Ascending aorta (tissue), 2 donors: ENCODE measurements at regions not wholly inside any gene's neighbourhood (a gene's known extent, or its start where the extent isn't known, plus 50 kb on each side); places are given as distances from the start of the nearest gene placed in this dataset.

Experiments used
- DNase-seq, 2 donors: peaks; one replicate each; pipeline ENCODE4 v3.0.0-alpha.2; 2019; ENCODE audit warnings: low spot score in 2 of 2
- H3K27ac ChIP-seq, 2 donors: fragments of 200-600 bp; sonication (generic); one replicate each; pipeline ENCODE4 v1.5.1; 2016 to 2017; ENCODE audit warnings: mild to moderate bottlenecking in 1 of 2
- H3K27me3 ChIP-seq: fragments of 200-600 bp; sonication (generic); one replicate; pipeline ENCODE4 v1.5.1; 2017
- H3K36me3 ChIP-seq, 2 donors: fragments of 200-600 bp; sonication (generic); one replicate each; pipeline ENCODE4 v1.5.1; 2016
- H3K4me1 ChIP-seq, 2 donors: fragments of 200-600 bp; sonication (generic); one replicate each; pipeline ENCODE4 v1.5.1; 2016 to 2017; ENCODE audit warnings: mild to moderate bottlenecking in 1 of 2
- H3K4me3 ChIP-seq, 2 donors: fragments of 200-600 bp; sonication (generic); one replicate each; pipeline ENCODE4 v1.5.1; 2016 to 2017; ENCODE audit warnings: mild to moderate bottlenecking in 1 of 2
- H3K9me3 ChIP-seq, 2 donors: fragments of 200-600 bp; sonication (generic); one replicate each; pipeline ENCODE4 v1.5.1; 2016
- CTCF ChIP-seq, 3 experiments: fragments of 200-600 bp in 2 of 3; fragments of 450-650 bp in 1 of 3; sonication (generic) in 2 of 3; IDR thresholded peaks; one replicate each; pipeline ENCODE4 v1.5.1; 2016 to 2019; ENCODE audit warnings: antibody characterized with exemption in 3 of 3, mild to moderate bottlenecking in 1 of 3, moderate library complexity in 1 of 3
- intact Hi-C: fragments of 100-400 bp; cut with DNase I; formaldehyde crosslinking; loops from one replicate; pipeline ENCODE4 v1.15.1; 2023

DNA sequence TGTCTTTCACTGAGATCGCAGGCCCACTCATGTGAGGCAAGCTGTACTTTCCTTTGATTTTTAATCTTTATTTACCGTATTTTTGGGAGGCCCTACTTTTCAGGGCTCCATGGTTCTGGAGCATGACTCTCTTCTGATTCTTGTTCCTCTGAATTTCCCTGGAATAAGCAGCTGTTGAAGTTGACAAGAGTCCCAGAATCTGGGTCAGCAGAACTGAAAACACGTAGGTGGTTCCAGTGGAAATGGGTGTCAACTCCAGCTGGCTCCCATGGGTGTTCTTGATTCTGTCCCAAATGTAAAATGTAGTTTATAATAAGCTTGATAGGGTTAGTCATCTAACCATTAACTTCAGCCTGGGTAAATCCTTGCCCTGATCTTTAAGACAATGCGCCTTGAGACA, 409.4 kb downstream of the GATA3 start:
- TF ChIP-seq CTCF (IDR thresholded peaks at IDR 0.05): no peak
- intact Hi-C loops: no loop called here
- H3K9me3 ChIP-seq: no peaks in the 10 kb centered on the region
- no peaks in the 10 kb centered on the region for H3K27me3 ChIP-seq
- H3K4me3 ChIP-seq: no peak overlapping the region
- no peak for DNase-seq
- H3K4me1 ChIP-seq: no peaks in the 10 kb centered on the region
- no peaks in the 10 kb centered on the region for H3K36me3 ChIP-seq
- H3K27ac ChIP-seq: no peak overlapping the region

- no peaks in the 10 kb centered on the region for H3K4me1 ChIP-seq
- no peak overlapping the region for H3K4me3 ChIP-seq
- H3K27me3 ChIP-seq: no peaks in the 10 kb centered on the region
- intact Hi-C loops: no loop called here
- no peaks in the 10 kb centered on the region for H3K9me3 ChIP-seq
- DNase-seq: no peak
- TF ChIP-seq CTCF (IDR thresholded peaks at IDR 0.05): no peak
- H3K36me3 ChIP-seq: no peaks in the 10 kb centered on the region
- no peak overlapping the region for H3K27ac ChIP-seq
Measured at GRCh38 chr10:8468477-8468876, 414.0 kb downstream of the GATA3 start.

DNA sequence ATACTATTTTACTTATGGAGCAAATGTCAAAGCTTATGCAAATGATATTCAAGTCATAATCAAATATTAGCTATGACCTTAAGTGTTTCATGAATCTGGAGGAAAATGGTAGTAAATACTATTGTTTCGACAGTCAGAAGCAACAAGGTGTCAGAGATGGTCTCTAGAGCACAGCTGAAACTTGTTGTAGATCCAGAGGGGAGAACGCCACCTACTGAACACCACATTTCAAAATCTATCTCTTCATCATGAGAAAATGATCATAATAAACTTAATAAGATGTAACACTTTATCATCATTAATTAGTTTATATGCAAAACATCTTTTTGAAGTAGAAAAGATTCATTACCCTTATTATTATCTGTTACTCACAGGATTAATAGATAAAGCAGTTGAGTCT, 418.7 kb downstream of the GATA3 start:
- H3K4me3 ChIP-seq: no peak overlapping the region
- H3K9me3 ChIP-seq: peaks cover 0 to 8% of the 10 kb centered on the region in 2 donors
- H3K4me1 ChIP-seq: no peaks in the 10 kb centered on the region
- DNase-seq: no peak
- intact Hi-C loops: no loop called here
- no peak for TF ChIP-seq CTCF (IDR thresholded peaks at IDR 0.05)
- H3K36me3 ChIP-seq: no peaks in the 10 kb centered on the region
- H3K27ac ChIP-seq: no peak overlapping the region
- H3K27me3 ChIP-seq: no peaks in the 10 kb centered on the region

GRCh38 chr10:8477300-8477699, 422.8 kb downstream of the GATA3 start:
- no peaks in the 10 kb centered on the region for H3K4me1 ChIP-seq
- H3K9me3 ChIP-seq: peaks cover 0 to 8% of the 10 kb centered on the region in 2 donors
- H3K4me3 ChIP-seq: no peak overlapping the region
- intact Hi-C loops: no loop called here
- H3K27me3 ChIP-seq: no peaks in the 10 kb centered on the region
- DNase-seq: no peak
- no peaks in the 10 kb centered on the region for H3K36me3 ChIP-seq
- H3K27ac ChIP-seq: no peak overlapping the region
- TF ChIP-seq CTCF (IDR thresholded peaks at IDR 0.05): no peak

DNA sequence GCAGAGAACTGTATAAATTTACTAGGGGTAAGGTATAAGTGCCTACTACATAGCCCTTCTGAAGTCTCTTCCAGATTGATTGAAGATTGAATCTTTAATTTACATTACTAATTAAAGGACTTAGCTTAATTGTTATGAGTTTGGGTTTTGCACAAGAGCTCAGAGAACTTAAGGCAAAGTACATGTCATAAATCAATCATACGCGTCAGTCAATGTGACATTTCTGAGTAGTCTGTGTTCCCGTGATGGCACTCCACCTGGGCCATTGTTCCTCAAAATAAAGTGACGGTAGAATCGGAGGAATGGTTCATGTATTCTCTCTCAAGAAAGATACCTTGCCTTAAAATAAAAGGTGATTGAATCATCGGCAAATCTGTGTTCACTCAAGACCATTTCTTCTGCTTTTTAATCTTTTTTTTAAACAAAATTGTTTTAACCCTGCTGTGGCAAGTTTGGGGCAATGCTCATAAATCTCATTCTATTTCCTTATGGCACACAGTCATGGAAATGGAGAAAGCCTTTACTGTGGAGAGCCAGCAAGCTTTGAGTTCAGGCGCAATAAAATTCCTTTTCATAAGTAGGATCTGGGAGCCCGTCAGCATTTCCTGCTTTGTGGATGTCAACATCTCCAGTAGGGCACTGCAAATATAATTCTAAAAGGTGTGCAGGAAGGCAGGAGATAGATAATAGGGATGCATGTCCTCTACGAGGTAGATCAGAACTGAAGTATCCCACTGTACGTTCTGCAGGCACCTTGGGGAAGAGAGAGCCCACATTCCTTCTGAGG, 427.4 kb downstream of the GATA3 start:
- no peaks in the 10 kb centered on the region for H3K27me3 ChIP-seq
- H3K27ac ChIP-seq: no peak overlapping the region
- no peak overlapping the region for H3K4me3 ChIP-seq
- peaks cover 0 to 6% of the 10 kb centered on the region in 2 donors for H3K9me3 ChIP-seq
- H3K36me3 ChIP-seq: no peaks in the 10 kb centered on the region
- intact Hi-C loops: no loop called here
- no peaks in the 10 kb centered on the region for H3K4me1 ChIP-seq
- DNase-seq: no peak
- no peak for TF ChIP-seq CTCF (IDR thresholded peaks at IDR 0.05)
